OCI-LY1 (cell line): ENCODE measurements at regions not wholly inside any gene's neighbourhood (a gene's known extent, or its start where the extent isn't known, plus 50 kb on each side); places are given as distances from the start of the nearest gene placed in this dataset.
"Not testable (repeated sequence)": the region's sequence is repeated elsewhere in the genome, so short reads cannot be mapped to it uniquely, and the experiment has no call there.

Source experiments
- H2AFZ ChIP-seq: fragments of 200-600 bp; sonication (generic), shearing (Covaris generic); 2 replicates; pipeline ENCODE4 v1.6.0; 2014; ENCODE audit warnings: antibody characterized with exemption, mild to moderate bottlenecking, low read length
- H3F3A ChIP-seq: fragments of 200-600 bp; sonication (generic), shearing (Covaris generic); 2 replicates; pipeline ENCODE4 v1.6.0; 2014; ENCODE audit warnings: mild to moderate bottlenecking, antibody characterized with exemption, low read length, moderate library complexity; ENCODE audit not compliant: insufficient read depth
- H3K27ac ChIP-seq: fragments of 200-600 bp; sonication (generic); 2 replicates; pipeline ENCODE4 v1.5.1; 2014; ENCODE audit warnings: low read length, mixed run types, mild to moderate bottlenecking, low read depth; ENCODE audit not compliant: poor library complexity, severe bottlenecking
- H3K27me3 ChIP-seq: fragments of 200-600 bp; sonication (generic); 2 replicates; pipeline ENCODE4 v1.6.0; 2014; ENCODE audit warnings: antibody characterized with exemption, mild to moderate bottlenecking, low read length, moderate library complexity; ENCODE audit not compliant: insufficient read depth
- H3K36me3 ChIP-seq: fragments of 200-600 bp; sonication (generic); 2 replicates; pipeline ENCODE4 v1.6.1; 2014; ENCODE audit warnings: mild to moderate bottlenecking, antibody characterized with exemption, low read length, moderate library complexity, mixed read lengths; ENCODE audit not compliant: insufficient read depth
- H3K4me1 ChIP-seq: fragments of 200-600 bp; sonication (generic); 2 replicates; pipeline ENCODE4 v1.5.1; 2014; ENCODE audit warnings: mild to moderate bottlenecking, low read length, moderate library complexity; ENCODE audit not compliant: insufficient read depth, severe bottlenecking
- H3K4me2 ChIP-seq: fragments of 200-600 bp; sonication (generic), shearing (Covaris generic); 2 replicates; pipeline ENCODE4 v1.6.1; 2014; ENCODE audit warnings: low read length
- H3K4me3 ChIP-seq: fragments of 200-600 bp; sonication (generic); 2 replicates; pipeline ENCODE4 v1.5.1; 2014; ENCODE audit warnings: low read length, low read depth, mild to moderate bottlenecking, mixed read lengths; ENCODE audit not compliant: poor library complexity, severe bottlenecking
- H3K79me2 ChIP-seq: fragments of 200-600 bp; shearing (Covaris generic); 2 replicates; pipeline ENCODE4 v1.6.1; 2016; ENCODE audit warnings: mixed run types, low read length, mixed read lengths; ENCODE audit not compliant: insufficient read depth
- H3K9ac ChIP-seq: fragments of 200-600 bp; sonication (generic), shearing (Covaris generic); 2 replicates; pipeline ENCODE4 v1.6.1; 2014; ENCODE audit warnings: mild to moderate bottlenecking, low read length, mixed read lengths
- H3K9me2 ChIP-seq: fragments of 200-600 bp; sonication (generic), shearing (Covaris generic); 2 replicates; pipeline ENCODE4 v1.6.1; 2014; ENCODE audit warnings: low read depth, mild to moderate bottlenecking, low read length, mixed read lengths
- H3K9me3 ChIP-seq: fragments of 200-600 bp; shearing (Covaris generic); 2 replicates; pipeline ENCODE4 v1.6.1; 2014; ENCODE audit warnings: low read length, mixed read lengths
- H4K20me1 ChIP-seq: fragments of 200-600 bp; sonication (generic), shearing (Covaris generic); 2 replicates; pipeline ENCODE4 v1.6.0; 2016; ENCODE audit warnings: mild to moderate bottlenecking, low read length; ENCODE audit not compliant: insufficient read depth
- CTCF ChIP-seq: fragments of 200-600 bp; sonication (generic), shearing (Covaris generic); IDR thresholded peaks from 2 replicates; pipeline ENCODE4 v1.5.1; 2017; ENCODE audit warnings: mild to moderate bottlenecking, antibody characterized with exemption, low read length, moderate library complexity, mixed read lengths
- EZH2 ChIP-seq: fragments of 200-600 bp; sonication (generic), shearing (Covaris generic); IDR thresholded peaks from 2 replicates; pipeline ENCODE4 v1.8.0; 2017; ENCODE audit warnings: borderline replicate concordance, mixed run types, mild to moderate bottlenecking, antibody characterized with exemption, low read length, moderate library complexity, mixed read lengths

GRCh38 chr3:194950906-194951628, 265.4 kb downstream of the FAM43A start:
- Histone ChIP-seq H3K36me3 (no peaks in the 10 kb centered on the region), H3K27ac (no peak overlapping the region), H3K4me3 (no peak overlapping the region), H4K20me1 (no peaks in the 10 kb centered on the region), H3K9ac (no peak overlapping the region), H2AFZ (no peak overlapping the region), H3K79me2 (no peaks in the 10 kb centered on the region), H3K9me2 (no peaks in the 10 kb centered on the region), H3K9me3 (no peaks in the 10 kb centered on the region), H3K4me2 (no peak overlapping the region), H3K4me1 (no peaks in the 10 kb centered on the region), H3K27me3 (peaks cover 4% of the 10 kb centered on the region; the same call in 1 of the 2 replicates), H3F3A (no peaks in the 10 kb centered on the region)
- TF ChIP-seq EZH2 (no peak), CTCF (no peak)

- H3K27ac ChIP-seq, H3K79me2 ChIP-seq, H3K9me2 ChIP-seq, H3K27me3 ChIP-seq, H3K36me3 ChIP-seq, H3K4me2 ChIP-seq, H3K9ac ChIP-seq, H2AFZ ChIP-seq, H3K4me1 ChIP-seq, H3K4me3 ChIP-seq, H3F3A ChIP-seq, H4K20me1 ChIP-seq, H3K9me3 ChIP-seq: not testable (repeated sequence)
Observed at GRCh38 chr3:194951629-194951920, 265.9 kb downstream of the FAM43A start.

GRCh38 chr3:194951931-194952582, 266.4 kb downstream of the FAM43A start:
- Histone ChIP-seq H3K4me3 (no peak overlapping the region), H3K4me2 (no peak overlapping the region), H4K20me1 (no peaks in the 10 kb centered on the region), H3K9ac (no peak overlapping the region), H3K36me3 (no peaks in the 10 kb centered on the region), H3K27me3 (peaks cover 7% of the 10 kb centered on the region; the same call in 1 of the 2 replicates), H3K9me3 (no peaks in the 10 kb centered on the region), H3K9me2 (no peaks in the 10 kb centered on the region), H3K4me1 (no peaks in the 10 kb centered on the region), H3F3A (no peaks in the 10 kb centered on the region), H3K27ac (no peak overlapping the region), H3K79me2 (no peaks in the 10 kb centered on the region), H2AFZ (no peak overlapping the region)
- no peak for TF ChIP-seq CTCF
- no peak for TF ChIP-seq EZH2

- Histone ChIP-seq H3K9ac (no peak overlapping the region), H3K9me2 (no peaks in the 10 kb centered on the region)
- TF ChIP-seq CTCF = no peak
- TF ChIP-seq EZH2 = no peak
Observed at GRCh38 chr3:194952841-194953241, 267.2 kb downstream of the FAM43A start.

More at GRCh38 chr3:194952841-194953241, 267.2 kb downstream of the FAM43A start:
- Histone ChIP-seq H3K4me1 (no peaks in the 10 kb centered on the region), H3K4me3 (no peak overlapping the region), H3F3A (no peaks in the 10 kb centered on the region), H3K36me3 (no peaks in the 10 kb centered on the region), H3K27me3 (peaks cover 9% of the 10 kb centered on the region; the same call in 1 of the 2 replicates), H2AFZ (no peak overlapping the region), H3K4me2 (no peak overlapping the region), H3K79me2 (no peaks in the 10 kb centered on the region), H3K27ac (no peak overlapping the region), H3K9me3 (no peaks in the 10 kb centered on the region), H4K20me1 (no peaks in the 10 kb centered on the region)
